GM23338 (cell line): ENCODE measurements at regions not wholly inside any gene's neighbourhood (a gene's known extent, or its start where the extent isn't known, plus 50 kb on each side); places are given as distances from the start of the nearest gene placed in this dataset.
A peak's percentile ranks its signal among the peaks of the same experiment; 100 is the strongest.

ENCODE experiments used
- ATAC-seq: fragments of 200-7000 bp; cut with Tn5 transposase; 3 replicates; pipeline ENCODE4 v1.9.1; 2020
- DNase-seq: peaks from one replicate; pipeline ENCODE4 v3.0.0-alpha.2; 2015; ENCODE audit warnings: low spot score
- H2AFZ ChIP-seq: fragments of 200-600 bp; sonication (generic); 2 replicates; pipeline ENCODE4 v1.8.0; 2016; ENCODE audit warnings: antibody characterized with exemption, mild to moderate bottlenecking, moderate library complexity
- H3F3A ChIP-seq: fragments of 200-600 bp; sonication (generic); replicated peaks from 2 replicates; pipeline ENCODE4 v1.8.0; 2017; ENCODE audit warnings: antibody characterized with exemption, mixed run types, low read depth
- H3K27ac ChIP-seq: fragments of 200-600 bp; sonication (generic); 2 replicates; pipeline ENCODE4 v1.6.1; 2016; ENCODE audit warnings: low read depth
- H3K27me3 ChIP-seq: fragments of 200-600 bp; sonication (generic); 2 replicates; pipeline ENCODE4 v1.8.0; 2016; ENCODE audit warnings: mild to moderate bottlenecking, mixed run types, moderate library complexity; ENCODE audit not compliant: insufficient read depth
- H3K36me3 ChIP-seq: fragments of 200-600 bp; sonication (generic); 2 replicates; pipeline ENCODE4 v1.8.0; 2016; ENCODE audit warnings: mild to moderate bottlenecking; ENCODE audit not compliant: insufficient read depth
- H3K4me1 ChIP-seq: fragments of 200-600 bp; sonication (generic); 2 replicates; pipeline ENCODE4 v1.8.0; 2016; ENCODE audit warnings: mild to moderate bottlenecking, moderate library complexity; ENCODE audit not compliant: insufficient read depth
- H3K4me2 ChIP-seq: fragments of 200-600 bp; sonication (generic); 2 replicates; pipeline ENCODE4 v1.7.1; 2017; ENCODE audit warnings: mixed run types
- H3K4me3 ChIP-seq: fragments of 200-600 bp; sonication (generic); 2 replicates; pipeline ENCODE4 v1.6.1; 2016; ENCODE audit warnings: mixed run types
- H3K79me2 ChIP-seq: fragments of 200-600 bp; sonication (generic); replicated peaks from 2 replicates; pipeline ENCODE4 v1.8.0; 2017; ENCODE audit warnings: mild to moderate bottlenecking; ENCODE audit not compliant: insufficient read depth
- H3K9me2 ChIP-seq: fragments of 200-600 bp; sonication (generic); 2 replicates; pipeline ENCODE4 v1.8.0; 2017; ENCODE audit not compliant: insufficient read depth
- H4K20me1 ChIP-seq: fragments of 200-600 bp; sonication (generic); replicated peaks from 2 replicates; pipeline ENCODE4 v1.8.0; 2017; ENCODE audit warnings: mild to moderate bottlenecking; ENCODE audit not compliant: insufficient read depth
- H3K27ac Mint-ChIP-seq: 2 replicates; pipeline ENCODE4 v1.8.0; 2020; ENCODE audit warnings: inconsistent platforms, mild to moderate bottlenecking, moderate library complexity, mixed read lengths
- H3K27me3 Mint-ChIP-seq: 3 replicates; pipeline ENCODE4 v1.8.0; 2022; ENCODE audit warnings: low read depth, mild to moderate bottlenecking, moderate library complexity, mixed read lengths, inconsistent platforms; ENCODE audit not compliant: insufficient read depth, poor library complexity
- H3K36me3 Mint-ChIP-seq: 3 replicates; pipeline ENCODE4 v1.8.0; 2021; ENCODE audit warnings: low read depth, mild to moderate bottlenecking, inconsistent platforms, moderate library complexity, mixed read lengths
- H3K4me1 Mint-ChIP-seq: 3 replicates; pipeline ENCODE4 v1.8.0; 2020; ENCODE audit warnings: mild to moderate bottlenecking, inconsistent platforms, mixed read lengths
- H3K4me3 Mint-ChIP-seq: 3 replicates; pipeline ENCODE4 v1.8.0; 2021; ENCODE audit warnings: moderate library complexity, mild to moderate bottlenecking, inconsistent platforms, mixed read lengths
- H3K9me3 Mint-ChIP-seq: 3 replicates; pipeline ENCODE4 v1.8.0; 2020; ENCODE audit warnings: moderate library complexity, mild to moderate bottlenecking, inconsistent platforms, mixed read lengths
- CREB1 ChIP-seq: fragments of 250-450 bp; sonication (Bioruptor Pico); IDR thresholded peaks from 2 replicates; pipeline ENCODE4 v1.5.0; 2020; ENCODE audit warnings: low read depth, mild to moderate bottlenecking, moderate library complexity
- EZH2 ChIP-seq: fragments of 200-600 bp; sonication (generic); IDR thresholded peaks from one replicate; pipeline ENCODE4 v1.8.0; 2017; ENCODE audit warnings: antibody characterized with exemption, mild to moderate bottlenecking, low read depth; ENCODE audit not compliant: unreplicated experiment
- EZH2phosphoT487 ChIP-seq: fragments of 200-600 bp; sonication (generic); IDR thresholded peaks from one replicate; pipeline ENCODE4 v1.8.1; 2018; ENCODE audit warnings: antibody characterized with exemption; ENCODE audit not compliant: unreplicated experiment
- NANOG ChIP-seq: IDR thresholded peaks from 2 replicates; pipeline ENCODE4 v1.6.1; 2016; ENCODE audit warnings: antibody characterized with exemption, borderline replicate concordance
- REST ChIP-seq: IDR thresholded peaks from one replicate; pipeline ENCODE4 v1.6.1; 2018; ENCODE audit warnings: antibody characterized with exemption; ENCODE audit not compliant: unreplicated experiment
- STAT1 ChIP-seq: IDR thresholded peaks from one replicate; pipeline ENCODE4 v1.6.1; 2016; ENCODE audit warnings: antibody characterized with exemption; ENCODE audit not compliant: unreplicated experiment
- ZNF114 ChIP-seq: fragments of 250-450 bp; sonication (Bioruptor Pico); IDR thresholded peaks from 2 replicates; pipeline ENCODE4 v1.5.0; 2020; ENCODE audit warnings: mild to moderate bottlenecking, moderate library complexity
- ZNF331 ChIP-seq: fragments of 250-450 bp; sonication (Bioruptor Pico); IDR thresholded peaks from 2 replicates; pipeline ENCODE4 v1.5.0; 2020; ENCODE audit warnings: low read depth, mild to moderate bottlenecking, moderate library complexity
- TF ChIP-seq, protein P1 (sequence below): fragments of 250-450 bp; sonication (Bioruptor Pico); IDR thresholded peaks from 2 replicates; pipeline ENCODE4 v1.5.0; 2020; ENCODE audit warnings: mild to moderate bottlenecking, moderate library complexity
- TF ChIP-seq, protein P2 (sequence below), 2 experiments: fragments of 200-600 bp in 1 of 2; sonication (generic) in 1 of 2; conservative IDR thresholded peaks; 2 replicates each; pipeline versions ENCODE4 v1.5.1 to v1.6.1; 2016 to 2017; ENCODE audit warnings: antibody characterized with exemption in 2 of 2, low read depth in 2 of 2, mild to moderate bottlenecking in 2 of 2, moderate library complexity in 1 of 2

DNA sequence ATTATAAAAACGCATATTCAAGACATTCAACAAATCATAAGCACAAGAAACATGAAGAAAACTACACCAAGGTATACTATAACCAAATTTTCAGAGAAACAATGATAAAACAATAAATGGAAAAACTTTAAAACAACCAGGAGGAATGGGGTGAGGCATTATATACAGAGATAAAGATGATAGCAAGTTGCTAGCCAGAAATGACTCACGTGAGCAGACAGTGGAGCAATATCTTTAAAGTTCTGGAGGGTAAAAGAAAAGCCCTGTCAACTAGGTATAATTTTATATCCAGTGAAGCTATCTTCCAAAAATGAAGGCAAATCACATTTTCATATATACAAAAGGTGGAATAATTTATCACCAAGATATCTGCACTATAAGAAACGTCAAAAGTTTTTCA is 97.8 kb upstream of the PCED1B start:
- Histone ChIP-seq H3K4me2 (no peak overlapping the region), H3K79me2 (no peaks in the 10 kb centered on the region), H3K9me2 (peaks cover 4% of the 10 kb centered on the region; the same call in 1 of the 2 replicates), H3K4me3 (no peak overlapping the region), H4K20me1 (no peaks in the 10 kb centered on the region), H2AFZ (no peak overlapping the region), H3K27ac (no peak overlapping the region), H3K27me3 (no peaks in the 10 kb centered on the region), H3K36me3 (no peaks in the 10 kb centered on the region), H3F3A (no peaks in the 10 kb centered on the region), H3K4me1 (no peaks in the 10 kb centered on the region; the same call in 1 of the 2 replicates)
- TF ChIP-seq NANOG (no peak), CREB1 (no peak)
- TF ChIP-seq, protein P1, sequence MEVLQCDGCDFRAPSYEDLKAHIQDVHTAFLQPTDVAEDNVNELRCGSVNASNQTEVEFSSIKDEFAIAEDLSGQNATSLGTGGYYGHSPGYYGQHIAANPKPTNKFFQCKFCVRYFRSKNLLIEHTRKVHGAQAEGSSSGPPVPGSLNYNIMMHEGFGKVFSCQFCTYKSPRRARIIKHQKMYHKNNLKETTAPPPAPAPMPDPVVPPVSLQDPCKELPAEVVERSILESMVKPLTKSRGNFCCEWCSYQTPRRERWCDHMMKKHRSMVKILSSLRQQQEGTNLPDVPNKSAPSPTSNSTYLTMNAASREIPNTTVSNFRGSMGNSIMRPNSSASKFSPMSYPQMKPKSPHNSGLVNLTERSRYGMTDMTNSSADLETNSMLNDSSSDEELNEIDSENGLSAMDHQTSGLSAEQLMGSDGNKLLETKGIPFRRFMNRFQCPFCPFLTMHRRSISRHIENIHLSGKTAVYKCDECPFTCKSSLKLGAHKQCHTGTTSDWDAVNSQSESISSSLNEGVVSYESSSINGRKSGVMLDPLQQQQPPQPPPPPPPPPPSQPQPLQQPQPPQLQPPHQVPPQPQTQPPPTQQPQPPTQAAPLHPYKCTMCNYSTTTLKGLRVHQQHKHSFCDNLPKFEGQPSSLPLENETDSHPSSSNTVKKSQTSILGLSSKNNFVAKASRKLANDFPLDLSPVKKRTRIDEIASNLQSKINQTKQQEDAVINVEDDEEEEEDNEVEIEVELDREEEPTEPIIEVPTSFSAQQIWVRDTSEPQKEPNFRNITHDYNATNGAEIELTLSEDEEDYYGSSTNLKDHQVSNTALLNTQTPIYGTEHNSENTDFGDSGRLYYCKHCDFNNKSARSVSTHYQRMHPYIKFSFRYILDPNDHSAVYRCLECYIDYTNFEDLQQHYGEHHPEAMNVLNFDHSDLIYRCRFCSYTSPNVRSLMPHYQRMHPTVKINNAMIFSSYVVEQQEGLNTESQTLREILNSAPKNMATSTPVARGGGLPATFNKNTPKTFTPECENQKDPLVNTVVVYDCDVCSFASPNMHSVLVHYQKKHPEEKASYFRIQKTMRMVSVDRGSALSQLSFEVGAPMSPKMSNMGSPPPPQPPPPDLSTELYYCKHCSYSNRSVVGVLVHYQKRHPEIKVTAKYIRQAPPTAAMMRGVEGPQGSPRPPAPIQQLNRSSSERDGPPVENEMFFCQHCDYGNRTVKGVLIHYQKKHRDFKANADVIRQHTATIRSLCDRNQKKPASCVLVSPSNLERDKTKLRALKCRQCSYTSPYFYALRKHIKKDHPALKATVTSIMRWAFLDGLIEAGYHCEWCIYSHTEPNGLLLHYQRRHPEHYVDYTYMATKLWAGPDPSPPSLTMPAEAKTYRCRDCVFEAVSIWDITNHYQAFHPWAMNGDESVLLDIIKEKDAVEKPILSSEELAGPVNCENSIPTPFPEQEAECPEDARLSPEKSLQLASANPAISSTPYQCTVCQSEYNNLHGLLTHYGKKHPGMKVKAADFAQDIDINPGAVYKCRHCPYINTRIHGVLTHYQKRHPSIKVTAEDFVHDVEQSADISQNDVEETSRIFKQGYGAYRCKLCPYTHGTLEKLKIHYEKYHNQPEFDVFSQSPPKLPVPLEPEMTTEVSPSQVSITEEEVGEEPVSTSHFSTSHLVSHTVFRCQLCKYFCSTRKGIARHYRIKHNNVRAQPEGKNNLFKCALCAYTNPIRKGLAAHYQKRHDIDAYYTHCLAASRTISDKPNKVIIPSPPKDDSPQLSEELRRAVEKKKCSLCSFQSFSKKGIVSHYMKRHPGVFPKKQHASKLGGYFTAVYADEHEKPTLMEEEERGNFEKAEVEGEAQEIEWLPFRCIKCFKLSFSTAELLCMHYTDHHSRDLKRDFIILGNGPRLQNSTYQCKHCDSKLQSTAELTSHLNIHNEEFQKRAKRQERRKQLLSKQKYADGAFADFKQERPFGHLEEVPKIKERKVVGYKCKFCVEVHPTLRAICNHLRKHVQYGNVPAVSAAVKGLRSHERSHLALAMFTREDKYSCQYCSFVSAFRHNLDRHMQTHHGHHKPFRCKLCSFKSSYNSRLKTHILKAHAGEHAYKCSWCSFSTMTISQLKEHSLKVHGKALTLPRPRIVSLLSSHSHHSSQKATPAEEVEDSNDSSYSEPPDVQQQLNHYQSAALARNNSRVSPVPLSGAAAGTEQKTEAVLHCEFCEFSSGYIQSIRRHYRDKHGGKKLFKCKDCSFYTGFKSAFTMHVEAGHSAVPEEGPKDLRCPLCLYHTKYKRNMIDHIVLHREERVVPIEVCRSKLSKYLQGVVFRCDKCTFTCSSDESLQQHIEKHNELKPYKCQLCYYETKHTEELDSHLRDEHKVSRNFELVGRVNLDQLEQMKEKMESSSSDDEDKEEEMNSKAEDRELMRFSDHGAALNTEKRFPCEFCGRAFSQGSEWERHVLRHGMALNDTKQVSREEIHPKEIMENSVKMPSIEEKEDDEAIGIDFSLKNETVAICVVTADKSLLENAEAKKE (CRISPR knock-in tag): no peak
- no peak for ATAC-seq
- no peak for DNase-seq
- peaks cover 5% of the 10 kb centered on the region for H3K4me1 Mint-ChIP-seq
- H3K27me3 Mint-ChIP-seq: peaks cover 3% of the 10 kb centered on the region
- H3K9me3 Mint-ChIP-seq: no peaks in the 10 kb centered on the region
- H3K4me3 Mint-ChIP-seq: no peak overlapping the region
- H3K27ac Mint-ChIP-seq: no peak overlapping the region
- H3K36me3 Mint-ChIP-seq: no peaks in the 10 kb centered on the region

DNA sequence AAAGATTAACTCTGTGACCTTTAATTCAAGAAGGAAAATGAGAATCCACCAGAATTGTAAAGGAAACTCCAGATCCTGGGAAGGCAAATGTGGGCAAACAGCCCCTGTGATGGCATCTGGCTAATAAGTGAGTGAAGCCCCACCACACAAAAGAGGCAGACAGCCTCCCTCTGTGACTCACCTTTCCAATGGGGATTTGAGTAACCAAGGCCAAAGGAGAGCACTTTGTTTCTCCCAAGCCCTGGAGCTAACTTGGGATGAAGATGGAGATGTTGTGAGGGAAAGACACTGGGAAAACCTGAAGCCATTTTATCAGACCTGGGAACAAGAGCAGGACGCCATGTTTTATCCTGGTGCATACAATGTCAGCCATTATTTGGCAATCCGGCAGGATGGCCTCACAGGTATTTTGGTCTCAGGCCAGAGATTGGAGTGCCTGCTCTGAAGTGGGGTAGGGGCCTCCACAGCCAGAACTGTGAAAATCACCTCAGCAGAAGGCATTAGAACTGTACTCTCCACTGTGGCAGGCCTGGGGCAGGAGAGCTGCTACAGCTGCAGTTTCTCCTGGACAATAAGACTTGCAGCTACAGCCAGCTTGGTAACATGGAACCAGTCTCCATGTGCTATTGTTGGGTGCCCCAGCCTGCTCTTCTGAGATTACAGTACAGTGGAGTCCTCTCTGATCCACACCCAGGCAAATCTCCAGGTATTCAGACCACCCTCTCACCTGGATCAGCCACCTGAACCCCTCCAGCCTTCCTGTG is 96.6 kb upstream of the PCED1B start:
- Histone ChIP-seq H4K20me1 (no peaks in the 10 kb centered on the region), H3K9me2 (peaks cover 4% of the 10 kb centered on the region; the same call in 1 of the 2 replicates), H3K27ac (no peak overlapping the region), H2AFZ (0 out of 2 replicates have a peak overlapping the region, but pooled peaks have one; percentile 24), H3K36me3 (no peaks in the 10 kb centered on the region), H3K27me3 (no peaks in the 10 kb centered on the region), H3F3A (no peaks in the 10 kb centered on the region), H3K79me2 (no peaks in the 10 kb centered on the region), H3K4me1 (no peaks in the 10 kb centered on the region; the same call in 1 of the 2 replicates), H3K4me2 (no peak overlapping the region), H3K4me3 (no peak overlapping the region)
- Mint-ChIP-seq H3K27ac (no peak overlapping the region), H3K9me3 (peaks cover 2% of the 10 kb centered on the region), H3K4me1 (peaks cover 5% of the 10 kb centered on the region), H3K4me3 (no peak overlapping the region), H3K27me3 (peaks cover 2% of the 10 kb centered on the region), H3K36me3 (no peaks in the 10 kb centered on the region)
- DNase-seq (no peak), ATAC-seq (no peak)
- TF ChIP-seq REST: no peak
- TF ChIP-seq ZNF114 (CRISPR knock-in tag): no peak
- TF ChIP-seq EZH2: no peak
- TF ChIP-seq ZNF331 (CRISPR knock-in tag): no peak
- no peak for TF ChIP-seq NANOG
- no peak for TF ChIP-seq EZH2phosphoT487
- no peak for TF ChIP-seq STAT1
- TF ChIP-seq, protein P2, sequence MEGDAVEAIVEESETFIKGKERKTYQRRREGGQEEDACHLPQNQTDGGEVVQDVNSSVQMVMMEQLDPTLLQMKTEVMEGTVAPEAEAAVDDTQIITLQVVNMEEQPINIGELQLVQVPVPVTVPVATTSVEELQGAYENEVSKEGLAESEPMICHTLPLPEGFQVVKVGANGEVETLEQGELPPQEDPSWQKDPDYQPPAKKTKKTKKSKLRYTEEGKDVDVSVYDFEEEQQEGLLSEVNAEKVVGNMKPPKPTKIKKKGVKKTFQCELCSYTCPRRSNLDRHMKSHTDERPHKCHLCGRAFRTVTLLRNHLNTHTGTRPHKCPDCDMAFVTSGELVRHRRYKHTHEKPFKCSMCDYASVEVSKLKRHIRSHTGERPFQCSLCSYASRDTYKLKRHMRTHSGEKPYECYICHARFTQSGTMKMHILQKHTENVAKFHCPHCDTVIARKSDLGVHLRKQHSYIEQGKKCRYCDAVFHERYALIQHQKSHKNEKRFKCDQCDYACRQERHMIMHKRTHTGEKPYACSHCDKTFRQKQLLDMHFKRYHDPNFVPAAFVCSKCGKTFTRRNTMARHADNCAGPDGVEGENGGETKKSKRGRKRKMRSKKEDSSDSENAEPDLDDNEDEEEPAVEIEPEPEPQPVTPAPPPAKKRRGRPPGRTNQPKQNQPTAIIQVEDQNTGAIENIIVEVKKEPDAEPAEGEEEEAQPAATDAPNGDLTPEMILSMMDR (conservative IDR thresholded peaks at IDR 0.05; ENCODE audit: low read depth in 2 of 2): no peak
